ENCODE measurements at regions not wholly inside any gene's neighbourhood (a gene's known extent, or its start where the extent isn't known, plus 50 kb on each side); places are given as distances from the start of the nearest gene placed in this dataset.

- no peak for TF ChIP-seq CTCF (IDR thresholded peaks at IDR 0.05; ENCODE audit: insufficient read depth, low read length)
- TF ChIP-seq, protein P1, sequence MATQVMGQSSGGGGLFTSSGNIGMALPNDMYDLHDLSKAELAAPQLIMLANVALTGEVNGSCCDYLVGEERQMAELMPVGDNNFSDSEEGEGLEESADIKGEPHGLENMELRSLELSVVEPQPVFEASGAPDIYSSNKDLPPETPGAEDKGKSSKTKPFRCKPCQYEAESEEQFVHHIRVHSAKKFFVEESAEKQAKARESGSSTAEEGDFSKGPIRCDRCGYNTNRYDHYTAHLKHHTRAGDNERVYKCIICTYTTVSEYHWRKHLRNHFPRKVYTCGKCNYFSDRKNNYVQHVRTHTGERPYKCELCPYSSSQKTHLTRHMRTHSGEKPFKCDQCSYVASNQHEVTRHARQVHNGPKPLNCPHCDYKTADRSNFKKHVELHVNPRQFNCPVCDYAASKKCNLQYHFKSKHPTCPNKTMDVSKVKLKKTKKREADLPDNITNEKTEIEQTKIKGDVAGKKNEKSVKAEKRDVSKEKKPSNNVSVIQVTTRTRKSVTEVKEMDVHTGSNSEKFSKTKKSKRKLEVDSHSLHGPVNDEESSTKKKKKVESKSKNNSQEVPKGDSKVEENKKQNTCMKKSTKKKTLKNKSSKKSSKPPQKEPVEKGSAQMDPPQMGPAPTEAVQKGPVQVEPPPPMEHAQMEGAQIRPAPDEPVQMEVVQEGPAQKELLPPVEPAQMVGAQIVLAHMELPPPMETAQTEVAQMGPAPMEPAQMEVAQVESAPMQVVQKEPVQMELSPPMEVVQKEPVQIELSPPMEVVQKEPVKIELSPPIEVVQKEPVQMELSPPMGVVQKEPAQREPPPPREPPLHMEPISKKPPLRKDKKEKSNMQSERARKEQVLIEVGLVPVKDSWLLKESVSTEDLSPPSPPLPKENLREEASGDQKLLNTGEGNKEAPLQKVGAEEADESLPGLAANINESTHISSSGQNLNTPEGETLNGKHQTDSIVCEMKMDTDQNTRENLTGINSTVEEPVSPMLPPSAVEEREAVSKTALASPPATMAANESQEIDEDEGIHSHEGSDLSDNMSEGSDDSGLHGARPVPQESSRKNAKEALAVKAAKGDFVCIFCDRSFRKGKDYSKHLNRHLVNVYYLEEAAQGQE (IDR thresholded peaks at IDR 0.05; ENCODE audit: insufficient replicate concordance, low read depth): no peak
- TF ChIP-seq POLR2AphosphoS5 (IDR thresholded peaks at IDR 0.05; ENCODE audit: low read depth): no peak
- no peak for TF ChIP-seq GABPA (IDR thresholded peaks at IDR 0.05; ENCODE audit: low read depth)
Observed at GRCh38 chr15:62848632-62849050, 193.9 kb upstream of the TPM1 start.
